Gastrocnemius medialis (tissue), 4 donors: ENCODE measurements at regions not wholly inside any gene's neighbourhood (a gene's known extent, or its start where the extent isn't known, plus 50 kb on each side); places are given as distances from the start of the nearest gene placed in this dataset.

Source experiments
- CTCF ChIP-seq, 5 experiments: fragments of 450-650 bp in 3 of 5; fragments of 200-600 bp in 2 of 5; sonication (generic) in 2 of 5; IDR thresholded peaks in 4 of 5; conservative IDR thresholded peaks in 1 of 5; 1 replicate in 4 of 5; 2 replicates in 1 of 5; pipeline ENCODE4 v1.5.1; 2016 to 2019; ENCODE audit warnings: antibody characterized with exemption in 5 of 5, mild to moderate bottlenecking in 3 of 5, moderate library complexity in 3 of 5
- POLR2A ChIP-seq, 2 donors: fragments of 450-650 bp; IDR thresholded peaks; one replicate each; pipeline ENCODE4 v1.6.1; 2017; ENCODE audit warnings: antibody characterized with exemption in 2 of 2, mild to moderate bottlenecking in 2 of 2, moderate library complexity in 2 of 2

GRCh38 chr3:80006315-80006714, 238.5 kb upstream of the ROBO1 start:
- TF ChIP-seq CTCF (IDR thresholded peaks at IDR 0.05 in 4 of 5, conservative IDR thresholded peaks at IDR 0.05 in 1 of 5) (no peak), POLR2A (IDR thresholded peaks at IDR 0.05) (no peak)
